ENCODE measurements at regions not wholly inside any gene's neighbourhood (a gene's known extent, or its start where the extent isn't known, plus 50 kb on each side); places are given as distances from the start of the nearest gene placed in this dataset.

DNA sequence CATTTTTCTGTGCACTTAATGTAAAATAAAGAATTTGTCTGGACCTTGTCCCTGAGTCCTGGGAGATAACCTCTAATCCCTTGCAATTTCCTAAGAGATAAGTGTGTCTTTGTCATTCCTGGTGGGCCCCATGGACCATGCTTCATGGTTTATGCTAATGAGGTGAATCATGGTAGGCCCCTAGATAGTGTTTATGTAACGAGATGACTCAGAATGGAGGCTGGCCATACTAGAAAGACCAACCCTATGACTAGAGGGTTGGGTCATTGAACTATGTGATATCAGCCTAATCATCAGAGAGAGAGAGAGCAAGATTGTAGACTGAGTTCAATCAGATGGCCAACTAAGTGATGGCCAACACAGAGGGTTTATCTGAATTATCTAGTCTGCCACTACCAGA, 64.2 kb upstream of the NHSL2 start:
- no peaks in the 10 kb centered on the region for H3K9me3 ChIP-seq (ENCODE audit: control insufficient read depth, insufficient read depth, low read length)
- no peaks in the 10 kb centered on the region for H3K79me2 ChIP-seq (ENCODE audit: control insufficient read depth, low read length)
- TF ChIP-seq, protein P1, sequence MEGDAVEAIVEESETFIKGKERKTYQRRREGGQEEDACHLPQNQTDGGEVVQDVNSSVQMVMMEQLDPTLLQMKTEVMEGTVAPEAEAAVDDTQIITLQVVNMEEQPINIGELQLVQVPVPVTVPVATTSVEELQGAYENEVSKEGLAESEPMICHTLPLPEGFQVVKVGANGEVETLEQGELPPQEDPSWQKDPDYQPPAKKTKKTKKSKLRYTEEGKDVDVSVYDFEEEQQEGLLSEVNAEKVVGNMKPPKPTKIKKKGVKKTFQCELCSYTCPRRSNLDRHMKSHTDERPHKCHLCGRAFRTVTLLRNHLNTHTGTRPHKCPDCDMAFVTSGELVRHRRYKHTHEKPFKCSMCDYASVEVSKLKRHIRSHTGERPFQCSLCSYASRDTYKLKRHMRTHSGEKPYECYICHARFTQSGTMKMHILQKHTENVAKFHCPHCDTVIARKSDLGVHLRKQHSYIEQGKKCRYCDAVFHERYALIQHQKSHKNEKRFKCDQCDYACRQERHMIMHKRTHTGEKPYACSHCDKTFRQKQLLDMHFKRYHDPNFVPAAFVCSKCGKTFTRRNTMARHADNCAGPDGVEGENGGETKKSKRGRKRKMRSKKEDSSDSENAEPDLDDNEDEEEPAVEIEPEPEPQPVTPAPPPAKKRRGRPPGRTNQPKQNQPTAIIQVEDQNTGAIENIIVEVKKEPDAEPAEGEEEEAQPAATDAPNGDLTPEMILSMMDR (IDR thresholded peaks at IDR 0.05; ENCODE audit: low read depth, low read length, poor library complexity, severe bottlenecking): no peak
- no peak for TF ChIP-seq EZH2phosphoT487 (IDR thresholded peaks at IDR 0.05; ENCODE audit: borderline replicate concordance, low read length)
- no peak overlapping the region for H3K4me2 ChIP-seq (ENCODE audit: low read length)
- no peaks in the 10 kb centered on the region for H3F3A ChIP-seq (ENCODE audit: control insufficient read depth, insufficient read depth)
- no peaks in the 10 kb centered on the region for H3K36me3 ChIP-seq (ENCODE audit: control insufficient read depth, low read length)
- no peaks in the 10 kb centered on the region for H3K4me1 ChIP-seq (ENCODE audit: control insufficient read depth, low read length)
- no peaks in the 10 kb centered on the region for H4K20me1 ChIP-seq (ENCODE audit: control insufficient read depth, insufficient read depth, low read depth, low read length)
- no peak overlapping the region for H3K27ac ChIP-seq (ENCODE audit: low read depth, low read length)
- H3K4me3 ChIP-seq (ENCODE audit: low read length): no peak overlapping the region
- no peaks in the 10 kb centered on the region for H3K27me3 ChIP-seq (ENCODE audit: control insufficient read depth, low read length)
- no peaks in the 10 kb centered on the region for H3K9me2 ChIP-seq (replicated peaks; ENCODE audit: control insufficient read depth, low read length)

DNA sequence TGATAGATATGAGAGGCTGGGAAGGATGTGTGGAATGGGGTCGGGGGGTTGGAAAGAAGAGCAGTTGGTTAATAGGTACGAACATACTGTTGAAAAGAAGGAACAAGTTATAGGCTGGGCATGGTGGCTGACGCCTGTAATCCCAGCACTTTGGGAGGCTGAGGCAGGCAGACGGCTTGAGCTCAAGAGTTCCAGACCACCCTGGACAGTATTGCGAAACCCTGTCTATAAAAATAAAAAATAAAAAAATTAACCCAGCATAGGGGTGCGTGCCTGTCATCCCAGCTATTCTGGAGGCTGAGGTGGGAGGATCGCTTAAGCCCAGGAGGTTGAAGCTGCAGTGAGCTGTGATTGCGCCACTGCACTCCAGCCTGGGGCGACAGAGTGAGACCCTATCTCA, 58.5 kb upstream of the NHSL2 start:
- Histone ChIP-seq H3F3A (ENCODE audit: control insufficient read depth, insufficient read depth) (no peaks in the 10 kb centered on the region), H3K9me2 (replicated peaks; ENCODE audit: control insufficient read depth, low read length) (no peaks in the 10 kb centered on the region), H3K4me3 (ENCODE audit: low read length) (no peak overlapping the region), H3K4me2 (ENCODE audit: low read length) (no peak overlapping the region), H3K36me3 (ENCODE audit: control insufficient read depth, low read length) (no peaks in the 10 kb centered on the region), H3K9me3 (ENCODE audit: control insufficient read depth, insufficient read depth, low read length) (no peaks in the 10 kb centered on the region), H4K20me1 (ENCODE audit: control insufficient read depth, insufficient read depth, low read depth, low read length) (no peaks in the 10 kb centered on the region), H3K27me3 (ENCODE audit: control insufficient read depth, low read length) (no peaks in the 10 kb centered on the region), H3K27ac (ENCODE audit: low read depth, low read length) (no peak overlapping the region), H3K4me1 (ENCODE audit: control insufficient read depth, low read length) (no peaks in the 10 kb centered on the region), H3K79me2 (ENCODE audit: control insufficient read depth, low read length) (no peaks in the 10 kb centered on the region)
- no peak for TF ChIP-seq EZH2phosphoT487 (IDR thresholded peaks at IDR 0.05; ENCODE audit: borderline replicate concordance, low read length)
- TF ChIP-seq, protein P1 (IDR thresholded peaks at IDR 0.05; ENCODE audit: low read depth, low read length, poor library complexity, severe bottlenecking): no peak

DNA sequence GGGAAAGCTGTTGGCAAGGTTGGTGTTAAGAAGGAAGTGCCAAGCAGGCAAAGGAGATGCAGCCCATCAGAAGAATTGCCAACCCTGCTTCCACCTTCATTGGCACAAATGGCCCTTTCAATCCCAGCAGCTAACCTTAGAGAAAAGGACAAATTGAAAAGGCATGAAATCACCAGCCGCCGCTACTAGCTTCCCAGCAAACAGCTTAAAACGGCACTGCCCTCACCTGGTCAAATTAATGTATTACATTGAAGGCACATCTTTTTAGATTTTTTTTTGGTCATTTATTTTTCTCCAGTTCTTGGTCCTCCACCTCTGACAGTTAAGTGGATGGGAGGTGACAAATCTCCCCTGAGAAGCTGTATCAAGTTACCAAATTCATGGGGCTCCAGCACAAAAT, 51.0 kb upstream of the NHSL2 start:
- Histone ChIP-seq H3K9me2 (replicated peaks; ENCODE audit: control insufficient read depth, low read length) (no peaks in the 10 kb centered on the region), H3F3A (ENCODE audit: control insufficient read depth, insufficient read depth) (no peaks in the 10 kb centered on the region), H3K4me3 (ENCODE audit: low read length) (no peak overlapping the region), H3K79me2 (ENCODE audit: control insufficient read depth, low read length) (no peaks in the 10 kb centered on the region), H3K27me3 (ENCODE audit: control insufficient read depth, low read length) (no peaks in the 10 kb centered on the region), H4K20me1 (ENCODE audit: control insufficient read depth, insufficient read depth, low read depth, low read length) (no peaks in the 10 kb centered on the region), H3K4me2 (ENCODE audit: low read length) (no peak overlapping the region), H3K9me3 (ENCODE audit: control insufficient read depth, insufficient read depth, low read length) (no peaks in the 10 kb centered on the region), H3K4me1 (ENCODE audit: control insufficient read depth, low read length) (no peaks in the 10 kb centered on the region), H3K36me3 (ENCODE audit: control insufficient read depth, low read length) (no peaks in the 10 kb centered on the region), H3K27ac (ENCODE audit: low read depth, low read length) (no peak overlapping the region)
- TF ChIP-seq, protein P1 (IDR thresholded peaks at IDR 0.05; ENCODE audit: low read depth, low read length, poor library complexity, severe bottlenecking): peak; percentile 50
- no peak for TF ChIP-seq EZH2phosphoT487 (IDR thresholded peaks at IDR 0.05; ENCODE audit: borderline replicate concordance, low read length)

Measured in DOHH2 (cell line).